ENCODE measurements at regions not wholly inside any gene's neighbourhood (a gene's known extent, or its start where the extent isn't known, plus 50 kb on each side); places are given as distances from the start of the nearest gene placed in this dataset.

DNA sequence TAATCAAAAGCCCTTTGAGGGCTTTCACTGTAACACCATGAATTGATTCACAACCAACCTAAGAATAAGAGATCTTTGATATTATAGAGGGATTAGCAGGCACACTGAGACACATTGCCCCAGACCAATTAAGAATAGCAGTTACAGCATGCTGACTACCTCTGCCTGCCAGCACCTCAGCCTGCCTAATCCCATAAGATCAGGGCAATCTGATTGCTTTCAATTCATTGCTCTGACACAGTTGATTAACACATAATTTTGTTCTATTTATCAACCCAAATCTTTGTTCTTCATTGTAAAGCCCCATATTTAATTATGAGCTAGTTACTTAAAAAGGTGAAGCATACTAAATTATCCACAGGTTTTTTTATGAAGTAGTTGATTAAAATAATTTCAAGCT is 548.8 kb upstream of the ZP4 start:
- TF ChIP-seq, protein P1, sequence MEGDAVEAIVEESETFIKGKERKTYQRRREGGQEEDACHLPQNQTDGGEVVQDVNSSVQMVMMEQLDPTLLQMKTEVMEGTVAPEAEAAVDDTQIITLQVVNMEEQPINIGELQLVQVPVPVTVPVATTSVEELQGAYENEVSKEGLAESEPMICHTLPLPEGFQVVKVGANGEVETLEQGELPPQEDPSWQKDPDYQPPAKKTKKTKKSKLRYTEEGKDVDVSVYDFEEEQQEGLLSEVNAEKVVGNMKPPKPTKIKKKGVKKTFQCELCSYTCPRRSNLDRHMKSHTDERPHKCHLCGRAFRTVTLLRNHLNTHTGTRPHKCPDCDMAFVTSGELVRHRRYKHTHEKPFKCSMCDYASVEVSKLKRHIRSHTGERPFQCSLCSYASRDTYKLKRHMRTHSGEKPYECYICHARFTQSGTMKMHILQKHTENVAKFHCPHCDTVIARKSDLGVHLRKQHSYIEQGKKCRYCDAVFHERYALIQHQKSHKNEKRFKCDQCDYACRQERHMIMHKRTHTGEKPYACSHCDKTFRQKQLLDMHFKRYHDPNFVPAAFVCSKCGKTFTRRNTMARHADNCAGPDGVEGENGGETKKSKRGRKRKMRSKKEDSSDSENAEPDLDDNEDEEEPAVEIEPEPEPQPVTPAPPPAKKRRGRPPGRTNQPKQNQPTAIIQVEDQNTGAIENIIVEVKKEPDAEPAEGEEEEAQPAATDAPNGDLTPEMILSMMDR (IDR thresholded peaks at IDR 0.05; ENCODE audit: extremely low read depth in 1 of 2, insufficient read depth in 1 of 2, low read depth in 1 of 2, low read length in 2 of 2), result no peak
- TF ChIP-seq, protein P2, sequence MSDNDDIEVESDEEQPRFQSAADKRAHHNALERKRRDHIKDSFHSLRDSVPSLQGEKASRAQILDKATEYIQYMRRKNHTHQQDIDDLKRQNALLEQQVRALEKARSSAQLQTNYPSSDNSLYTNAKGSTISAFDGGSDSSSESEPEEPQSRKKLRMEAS (IDR thresholded peaks at IDR 0.05; ENCODE audit: insufficient read depth, insufficient read length), result no peak
- TF ChIP-seq EZH2 (IDR thresholded peaks at IDR 0.05; ENCODE audit: borderline replicate concordance, low read depth, low read length, severe bottlenecking) (no peak), POLR2A (IDR thresholded peaks at IDR 0.05; ENCODE audit: low read depth, low read length) (no peak), FOS (IDR thresholded peaks at IDR 0.05; ENCODE audit: borderline replicate concordance, insufficient read depth, low read length) (no peak), MYC (IDR thresholded peaks at IDR 0.05; ENCODE audit: low read depth, low read length) (no peak), JUN (IDR thresholded peaks at IDR 0.05; ENCODE audit: borderline replicate concordance, insufficient read depth, insufficient read length, low read depth) (no peak), POLR2AphosphoS5 (IDR thresholded peaks at IDR 0.05; ENCODE audit: insufficient read depth, low read depth, low read length) (no peak)

Measured in endothelial cell of umbilical vein (primary cell).